Lower leg skin (tissue), 3 donors: ENCODE measurements at regions not wholly inside any gene's neighbourhood (a gene's known extent, or its start where the extent isn't known, plus 50 kb on each side); places are given as distances from the start of the nearest gene placed in this dataset.
"Not testable (repeated sequence)": the region's sequence is repeated elsewhere in the genome, so short reads cannot be mapped to it uniquely, and the experiment has no call there.

Experiments
- DNase-seq, 2 donors: peaks; one replicate each; pipeline ENCODE4 v3.0.0-alpha.2; 2019; ENCODE audit warnings: low spot score in 2 of 2
- H3K4me3 ChIP-seq: fragments of 200-600 bp; sonication (generic); 2 replicates; pipeline ENCODE4 v1.5.1; 2017; ENCODE audit warnings: mild to moderate bottlenecking, low read depth; ENCODE audit not compliant: poor library complexity, severe bottlenecking
- WGBS, 2 donors: methylation state at CpG; one replicate each; pipeline ENCODE4 v1.1.5; 2018; 5-methylcytosine and 5-hydroxymethylcytosine counted together
- intact Hi-C: fragments of 100-400 bp; cut with DNase I; formaldehyde crosslinking; loops from one replicate; pipeline ENCODE4 v1.15.0; 2023; ENCODE audit warnings: low total_unique reads

DNA sequence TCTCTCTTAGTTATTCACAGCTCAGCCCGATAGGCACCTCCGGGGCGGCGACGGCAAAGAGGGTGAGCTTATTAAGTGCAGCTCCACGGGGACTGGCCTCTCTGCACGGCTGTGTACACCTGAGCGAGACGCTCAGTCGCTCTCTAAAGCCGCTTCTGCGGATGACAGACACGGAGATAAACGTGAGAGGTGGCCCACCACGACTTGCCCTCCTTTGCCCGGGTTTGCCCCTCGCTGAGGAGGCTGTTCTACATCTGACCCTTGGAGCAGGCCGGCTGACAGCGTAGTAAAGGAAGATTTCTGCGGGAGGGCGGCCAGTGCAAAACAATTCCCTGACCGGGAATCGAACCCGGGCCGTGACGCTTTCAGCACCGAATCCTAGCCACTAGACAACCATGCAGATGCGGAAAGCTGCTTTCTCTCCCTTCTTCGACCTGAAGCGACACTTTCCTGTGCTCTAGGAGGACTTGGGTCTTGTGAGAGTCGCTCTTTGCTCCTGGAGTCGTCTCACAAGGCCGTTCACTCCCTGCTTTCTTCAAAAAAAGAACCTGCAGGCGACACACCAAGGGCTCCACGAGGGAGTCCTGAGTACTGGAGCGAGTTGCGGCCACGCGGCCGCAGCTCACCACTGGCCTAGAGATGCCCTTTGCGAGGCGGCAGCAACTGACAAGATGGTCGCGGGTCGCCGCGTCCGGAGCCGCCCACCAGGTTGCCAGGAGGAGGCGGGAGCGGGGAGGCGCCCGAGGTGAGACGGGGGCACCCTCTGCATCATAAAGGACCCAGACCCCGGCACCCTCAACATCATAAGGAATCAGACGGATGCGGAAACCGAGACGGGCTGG is 119.9 kb downstream of the PPIAL4A start:
- DNase-seq = peak in 1 of 2 donors; percentile 82
- 20 to 23% methylated on average over 4 to 11 of the region's 59 CpGs for WGBS, 2 donors
- H3K4me3 ChIP-seq, intact Hi-C loops: not testable (repeated sequence)

DNA sequence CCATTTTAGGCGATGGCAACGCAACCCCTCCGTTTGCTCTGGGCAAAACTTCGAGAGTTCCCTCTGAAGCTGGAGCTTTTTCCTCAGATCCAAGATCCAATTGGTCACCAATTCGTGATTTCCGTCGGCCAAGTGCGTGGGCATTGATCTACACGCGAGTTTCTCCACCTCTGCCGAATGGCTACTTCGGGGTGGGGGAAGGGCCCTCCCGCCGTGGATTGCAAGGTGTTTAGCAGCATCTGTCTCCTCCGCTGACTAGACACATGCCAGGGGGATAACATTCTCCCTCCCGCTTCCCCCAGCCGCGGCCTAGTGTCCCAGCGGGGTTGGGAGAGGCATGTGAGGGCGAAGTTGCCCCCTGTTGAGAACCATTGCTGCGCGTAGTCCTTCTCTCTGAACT is 120.6 kb downstream of the PPIAL4A start:
- intact Hi-C loops, H3K4me3 ChIP-seq: not testable (repeated sequence)
- WGBS, 2 donors = no CpG with 5 or more reads among the region's 22 CpGs
- peak in 1 of 2 donors; percentile 62 for DNase-seq

GRCh38 chr1:121013181-121013580 is 123.6 kb downstream of the PPIAL4A start:
- WGBS, 2 donors = 60 to 67% methylated on average over 1 of the region's 1 CpG
- intact Hi-C loops, DNase-seq, H3K4me3 ChIP-seq: not testable (repeated sequence)

DNA sequence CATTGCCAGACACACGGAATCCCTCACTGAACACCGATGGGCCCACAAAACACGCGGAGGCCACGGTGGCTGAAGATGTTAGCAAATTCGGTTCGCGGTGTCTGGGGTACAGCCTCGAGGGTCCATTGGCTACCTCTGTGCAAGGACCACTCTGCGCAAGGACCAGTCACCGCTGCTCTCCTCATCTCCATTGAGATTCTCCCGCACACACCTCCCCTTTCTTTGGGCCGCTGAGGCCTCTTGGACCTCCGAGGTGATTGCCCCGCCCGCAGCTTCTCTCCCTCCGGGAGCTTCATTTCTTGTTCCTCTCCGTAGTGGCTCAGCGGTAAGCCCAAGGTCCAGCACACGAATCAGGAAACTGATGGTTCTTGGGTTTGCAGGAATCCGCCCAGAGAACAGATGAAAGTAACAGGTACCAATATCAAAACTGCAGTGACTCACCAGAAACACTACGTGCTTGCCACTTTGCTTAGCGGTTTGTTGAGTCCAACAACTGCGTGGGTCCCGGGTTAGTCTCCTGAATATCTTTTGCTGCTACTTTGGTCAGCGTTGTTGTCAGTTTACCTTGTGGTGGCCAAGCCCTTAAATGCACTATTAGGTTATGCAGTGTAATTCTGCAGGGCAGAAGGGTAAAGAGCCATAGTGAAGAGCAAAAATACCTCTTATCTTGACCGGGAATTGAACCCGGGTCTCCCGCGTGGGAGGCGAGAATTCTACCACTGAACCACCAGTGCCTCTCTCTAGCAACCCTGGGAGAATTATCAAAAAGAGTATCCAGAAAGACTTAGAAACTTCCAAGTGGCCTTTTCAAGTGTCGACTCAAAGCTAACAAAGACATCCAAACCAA is 126.8 kb downstream of the PPIAL4A start:
- DNase-seq, intact Hi-C loops, H3K4me3 ChIP-seq: not testable (repeated sequence)
- WGBS, 2 donors = 15 to 27% methylated on average over 9 to 20 of the region's 32 CpGs

DNA sequence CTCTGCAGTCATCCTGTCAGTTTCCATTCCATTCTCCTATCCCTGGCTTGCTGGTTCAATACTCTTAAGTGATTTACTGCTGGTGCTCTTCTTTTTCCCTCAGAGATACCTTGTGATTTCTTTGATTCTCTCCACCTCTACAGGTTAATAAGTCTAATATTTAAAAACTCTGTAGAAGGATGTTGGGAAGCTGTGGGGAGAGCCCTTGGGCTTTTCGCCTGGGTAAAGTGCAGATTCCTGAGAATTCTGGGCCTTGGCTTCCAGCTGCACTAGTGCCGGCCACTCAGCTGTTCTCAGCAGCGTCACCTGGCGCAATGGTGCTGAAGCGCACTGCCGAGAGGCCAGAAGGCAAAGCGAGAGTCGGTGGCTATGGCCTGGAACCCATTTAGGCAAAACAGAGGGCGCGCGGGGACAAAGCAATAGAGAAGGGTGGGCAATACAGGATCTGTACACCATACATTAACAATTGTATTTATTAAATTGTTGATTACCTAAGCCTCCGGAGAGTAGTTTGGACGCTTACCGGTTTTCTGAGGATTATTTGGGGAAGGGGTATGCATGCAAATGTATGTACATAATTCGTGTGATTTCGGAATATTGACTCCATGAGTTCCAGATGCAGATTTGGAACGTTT is 130.3 kb downstream of the PPIAL4A start:
- H3K4me3 ChIP-seq, DNase-seq, intact Hi-C loops: not testable (repeated sequence)
- WGBS, 2 donors = 42 to 53% methylated on average over 4 to 7 of the region's 17 CpGs

DNA sequence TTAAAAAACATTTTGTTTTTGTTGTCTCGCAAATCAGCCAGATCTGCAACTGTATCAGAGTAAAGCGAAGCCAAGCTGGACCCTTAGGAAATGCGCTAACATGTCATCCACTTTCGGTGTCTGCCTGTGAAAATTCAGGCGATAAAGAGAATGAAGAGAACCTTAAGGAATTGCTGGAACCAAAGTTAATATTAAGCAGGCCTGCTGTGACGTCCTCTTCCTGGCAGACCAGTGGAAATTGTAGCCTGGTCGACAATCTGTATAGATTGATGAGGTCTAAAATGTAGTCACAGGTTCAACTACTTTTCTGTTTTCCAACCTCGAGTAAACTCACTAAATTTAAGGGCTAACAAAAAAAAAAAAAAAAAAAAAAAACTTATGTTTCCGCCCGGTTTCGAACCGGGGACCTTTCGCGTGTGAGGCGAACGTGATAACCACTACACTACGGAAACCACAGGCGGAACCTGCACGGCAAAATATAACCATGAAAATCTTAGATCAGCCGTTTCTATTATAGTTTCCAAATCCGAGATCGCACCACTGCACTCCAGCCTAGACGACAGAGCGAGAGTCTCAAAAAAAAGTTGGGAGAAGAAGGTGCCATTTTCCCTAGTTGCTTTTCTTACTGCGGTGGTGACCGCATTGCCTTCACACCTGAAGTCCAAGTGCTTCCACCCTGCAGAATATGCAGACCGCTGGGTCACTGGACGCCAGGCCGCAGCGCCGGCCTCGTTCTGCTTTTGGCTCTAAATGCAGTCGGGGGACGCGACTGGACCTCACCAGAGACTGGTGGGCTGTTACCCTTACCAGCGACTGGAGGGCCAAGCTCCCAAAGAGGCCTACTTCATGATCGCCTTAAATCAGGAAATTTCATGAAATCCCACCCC is 131.0 kb downstream of the PPIAL4A start:
- intact Hi-C loops, H3K4me3 ChIP-seq: not testable (repeated sequence)
- DNase-seq = peak in 1 of 2 donors; percentile 43
- 23 to 24% methylated on average over 27 to 28 of the region's 37 CpGs for WGBS, 2 donors

DNA sequence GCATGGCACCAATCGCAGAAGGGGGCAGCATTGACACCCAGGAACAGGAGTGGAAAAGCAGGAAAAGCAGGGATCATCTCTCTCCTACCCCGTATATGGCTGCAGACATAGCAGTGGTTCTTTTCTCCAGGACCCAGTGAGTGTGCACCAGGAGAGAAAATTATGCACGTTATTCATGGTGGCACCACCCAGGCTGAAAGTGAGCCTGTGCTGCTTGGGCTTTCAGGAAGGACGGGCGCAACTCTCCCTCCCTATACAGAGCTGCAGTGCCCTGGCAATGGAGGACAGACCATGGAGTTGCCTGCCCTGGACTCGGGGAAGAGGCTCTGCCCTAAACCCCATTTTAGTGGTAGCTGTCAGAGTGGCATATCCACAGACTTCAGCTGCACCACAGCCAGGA is 132.1 kb downstream of the PPIAL4A start:
- H3K4me3 ChIP-seq, DNase-seq, intact Hi-C loops: not testable (repeated sequence)
- WGBS, 2 donors = 26 to 50% methylated on average over 1 to 5 of the region's 6 CpGs

DNA sequence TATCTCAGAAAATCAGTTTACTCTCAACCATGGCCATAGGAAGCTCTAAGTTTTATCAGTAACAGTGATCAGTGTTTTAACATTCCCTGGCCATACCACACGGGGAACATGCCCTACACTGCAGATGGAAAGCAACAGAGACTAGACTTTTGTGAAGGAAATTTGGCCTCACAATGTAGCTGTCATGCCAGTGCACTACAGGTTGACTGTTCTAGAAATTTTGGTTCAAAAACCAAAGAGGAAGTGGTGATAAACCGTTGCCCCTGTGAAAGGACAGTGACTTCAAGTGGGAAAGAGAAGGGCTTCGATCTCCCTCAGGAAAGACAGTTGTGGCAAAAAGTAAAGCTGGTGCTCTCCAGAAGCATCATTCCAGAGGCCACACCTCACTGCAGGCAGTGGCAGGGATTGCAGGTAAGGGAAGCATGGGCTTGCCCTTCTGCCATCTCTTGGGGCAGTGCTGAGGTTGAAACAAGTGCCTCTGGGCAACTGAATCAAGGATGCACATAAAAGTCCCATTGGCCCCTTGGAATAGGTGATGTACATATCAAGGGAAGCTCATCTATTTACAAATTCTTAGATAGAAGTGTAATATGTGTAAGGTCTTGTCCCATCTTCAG is 143.4 kb downstream of the PPIAL4A start:
- H3K4me3 ChIP-seq, DNase-seq, intact Hi-C loops: not testable (repeated sequence)
- WGBS, 2 donors = 53 to 60% methylated on average over 3 of the region's 3 CpGs

DNA sequence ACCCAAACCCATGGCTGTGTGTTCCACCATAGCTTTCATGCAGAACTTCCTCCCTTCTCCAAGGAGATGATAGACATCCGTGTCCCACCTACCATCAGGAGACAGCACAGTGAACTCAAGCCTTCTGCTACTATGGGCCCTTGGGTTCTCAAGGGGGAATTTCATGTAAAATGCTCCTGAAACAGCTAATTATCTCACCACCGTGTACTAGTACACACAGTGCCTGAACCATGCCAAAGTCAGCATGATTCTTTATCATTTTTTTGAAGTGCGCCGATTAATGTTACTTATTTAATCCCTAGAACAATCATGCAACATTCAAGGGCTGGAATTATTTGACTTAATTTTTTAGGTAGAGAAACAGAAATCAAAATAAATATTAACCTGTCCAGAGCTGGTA is 147.2 kb downstream of the PPIAL4A start:
- intact Hi-C loops, H3K4me3 ChIP-seq, DNase-seq: not testable (repeated sequence)
- WGBS, 2 donors = no CpG with 5 or more reads among the region's 4 CpGs

GRCh38 chr1:121040974-121041373 is 143.2 kb downstream of the FAM72B start:
- H3K4me3 ChIP-seq, intact Hi-C loops, DNase-seq: not testable (repeated sequence)
- 95% methylated on average over 3 of the region's 4 CpGs; no CpG with 5 or more reads in 1 of the 2 donors for WGBS, 2 donors

DNA sequence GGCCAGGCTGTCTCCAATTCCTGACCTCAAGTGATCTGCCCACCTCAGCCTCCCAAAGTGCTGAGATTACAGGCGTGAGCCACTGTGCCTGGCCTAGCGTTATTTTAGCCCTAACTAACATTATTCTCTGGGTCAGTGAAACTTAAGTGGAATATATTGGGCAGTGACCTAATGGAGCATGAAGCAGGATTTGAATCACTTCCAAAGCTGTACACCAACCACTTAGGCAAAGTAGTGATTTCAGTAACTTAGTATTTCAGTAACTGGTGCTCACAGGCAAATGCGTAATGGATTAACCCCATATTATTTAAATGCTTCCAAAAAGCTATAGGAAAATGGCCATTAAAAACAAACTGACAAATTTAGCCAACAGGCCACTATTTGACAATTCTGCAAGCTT is 142.6 kb downstream of the FAM72B start:
- H3K4me3 ChIP-seq, intact Hi-C loops, DNase-seq: not testable (repeated sequence)
- 91 to 100% methylated on average over 1 to 3 of the region's 3 CpGs for WGBS, 2 donors

DNA sequence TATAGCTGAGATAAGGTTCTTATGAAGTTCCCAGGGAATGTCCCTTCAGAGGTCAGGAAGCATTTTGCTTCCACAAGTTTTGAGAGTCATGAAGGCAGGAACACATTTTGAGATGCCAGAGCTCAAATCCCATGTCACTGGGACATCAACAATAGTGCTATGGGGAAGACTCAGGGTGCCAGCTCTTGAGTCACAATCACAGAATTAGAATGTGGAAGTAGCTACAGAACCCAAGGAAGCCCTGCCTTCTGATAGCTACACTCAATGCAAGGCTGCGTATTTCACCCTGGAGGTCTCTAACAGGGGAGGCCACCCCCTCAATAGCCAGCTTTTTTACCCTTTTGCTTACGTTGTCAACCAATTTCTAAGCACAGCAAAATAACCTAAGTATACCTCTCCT is 141.3 kb downstream of the FAM72B start:
- DNase-seq, intact Hi-C loops, H3K4me3 ChIP-seq: not testable (repeated sequence)
- 46 to 80% methylated on average over 2 of the region's 2 CpGs for WGBS, 2 donors

GRCh38 chr1:121048293-121048752 is 135.8 kb downstream of the FAM72B start:
- intact Hi-C loops, DNase-seq, H3K4me3 ChIP-seq: not testable (repeated sequence)
- 11 to 17% methylated on average over 11 to 21 of the region's 21 CpGs for WGBS, 2 donors
